ENCODE measurements at regions not wholly inside any gene's neighbourhood (a gene's known extent, or its start where the extent isn't known, plus 50 kb on each side); places are given as distances from the start of the nearest gene placed in this dataset.

DNA sequence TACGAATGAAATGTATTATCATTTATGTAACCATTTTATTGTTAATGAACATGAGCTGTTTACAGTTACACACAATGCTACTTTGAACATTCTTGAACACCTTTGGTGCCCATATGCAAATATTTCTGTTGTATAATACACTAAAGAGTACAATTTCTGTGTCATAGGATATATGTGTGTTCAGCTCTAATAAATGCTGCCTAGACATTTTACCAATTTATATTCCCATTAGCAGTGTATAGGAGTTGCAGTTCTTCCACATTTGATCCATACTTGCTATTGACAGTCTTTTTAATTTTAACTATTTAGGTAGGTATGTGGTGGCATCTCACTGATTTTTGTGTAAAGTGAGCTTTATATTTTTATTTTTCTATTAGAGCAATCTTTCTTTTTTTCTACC lies 331.8 kb downstream of the ZIC1 start:
- TF ChIP-seq, protein P1, sequence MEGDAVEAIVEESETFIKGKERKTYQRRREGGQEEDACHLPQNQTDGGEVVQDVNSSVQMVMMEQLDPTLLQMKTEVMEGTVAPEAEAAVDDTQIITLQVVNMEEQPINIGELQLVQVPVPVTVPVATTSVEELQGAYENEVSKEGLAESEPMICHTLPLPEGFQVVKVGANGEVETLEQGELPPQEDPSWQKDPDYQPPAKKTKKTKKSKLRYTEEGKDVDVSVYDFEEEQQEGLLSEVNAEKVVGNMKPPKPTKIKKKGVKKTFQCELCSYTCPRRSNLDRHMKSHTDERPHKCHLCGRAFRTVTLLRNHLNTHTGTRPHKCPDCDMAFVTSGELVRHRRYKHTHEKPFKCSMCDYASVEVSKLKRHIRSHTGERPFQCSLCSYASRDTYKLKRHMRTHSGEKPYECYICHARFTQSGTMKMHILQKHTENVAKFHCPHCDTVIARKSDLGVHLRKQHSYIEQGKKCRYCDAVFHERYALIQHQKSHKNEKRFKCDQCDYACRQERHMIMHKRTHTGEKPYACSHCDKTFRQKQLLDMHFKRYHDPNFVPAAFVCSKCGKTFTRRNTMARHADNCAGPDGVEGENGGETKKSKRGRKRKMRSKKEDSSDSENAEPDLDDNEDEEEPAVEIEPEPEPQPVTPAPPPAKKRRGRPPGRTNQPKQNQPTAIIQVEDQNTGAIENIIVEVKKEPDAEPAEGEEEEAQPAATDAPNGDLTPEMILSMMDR (IDR thresholded peaks at IDR 0.05): no peak
- no peak for TF ChIP-seq EP300 (IDR thresholded peaks at IDR 0.05)
